HG02870 (cell line): ENCODE measurements at regions not wholly inside any gene's neighbourhood (a gene's known extent, or its start where the extent isn't known, plus 50 kb on each side); places are given as distances from the start of the nearest gene placed in this dataset.
"Not testable (repeated sequence)": the region's sequence is repeated elsewhere in the genome, so short reads cannot be mapped to it uniquely, and the experiment has no call there.

Experiments used
- ATAC-seq: cut with Tn5 transposase; IDR thresholded peaks from one replicate; pipeline ENCODE4 v1.9.1; 2021; ENCODE audit warnings: mild to moderate bottlenecking, moderate library complexity; ENCODE audit not compliant: unreplicated experiment

GRCh38 chr7:149714081-149714909 lies 59.1 kb downstream of the ZNF467 start:
- peak; percentile 94 for ATAC-seq

GRCh38 chr7:149713731-149714068 lies 59.7 kb downstream of the ZNF467 start:
- ATAC-seq = no peak

DNA sequence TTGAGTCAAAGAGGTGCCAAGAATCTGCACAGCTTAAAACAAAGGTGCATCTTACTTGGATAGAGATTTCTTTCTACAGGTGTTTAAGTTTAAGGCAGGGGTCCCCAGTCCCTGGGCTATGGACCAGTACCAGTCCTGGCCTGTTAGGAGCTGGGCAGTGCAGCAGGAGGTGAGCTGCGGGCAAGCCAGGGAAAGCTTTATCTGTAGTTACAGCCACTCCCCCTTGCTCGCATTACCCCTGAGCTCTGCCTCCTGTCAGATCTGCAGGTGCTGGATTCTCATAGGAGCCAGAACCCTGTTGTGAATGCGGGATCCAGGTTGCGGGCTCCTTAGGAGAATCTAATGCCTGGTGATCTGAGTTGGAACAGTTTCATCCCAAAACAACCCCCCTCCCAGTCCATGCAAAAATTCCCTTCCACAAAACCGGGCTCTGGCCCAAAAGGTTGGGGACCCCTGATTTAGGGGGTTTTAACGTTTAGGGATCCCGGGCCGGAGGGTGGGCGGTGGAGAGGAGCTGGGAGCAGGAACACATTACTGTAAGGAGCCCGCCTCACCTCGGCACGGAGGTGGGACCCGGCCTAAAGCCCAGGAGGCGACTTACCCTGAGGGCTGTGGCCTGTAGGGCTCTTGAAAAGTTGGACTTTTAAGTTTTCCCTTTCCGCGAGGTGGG lies 60.2 kb downstream of the ZNF467 start:
- ATAC-seq = no peak

DNA sequence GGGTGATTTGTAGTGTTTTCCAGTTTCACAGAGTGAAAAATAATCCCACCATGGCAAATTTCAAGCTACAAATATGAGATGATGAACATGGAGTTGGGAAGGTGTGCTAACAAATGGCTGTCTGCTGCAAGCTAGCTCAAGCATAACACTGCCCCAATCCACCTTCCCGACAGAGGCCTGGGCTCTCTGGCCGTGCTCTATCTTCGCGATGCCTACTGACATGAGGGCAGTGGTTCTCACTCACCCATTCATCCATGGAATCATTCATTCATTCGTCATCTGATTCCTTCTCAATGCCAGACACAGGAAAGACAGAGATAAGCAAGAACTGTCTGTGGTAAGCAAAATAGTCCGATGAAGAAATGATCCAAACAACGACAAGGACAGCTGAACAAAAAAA lies 65.4 kb downstream of the ZNF467 start:
- ATAC-seq = no peak

DNA sequence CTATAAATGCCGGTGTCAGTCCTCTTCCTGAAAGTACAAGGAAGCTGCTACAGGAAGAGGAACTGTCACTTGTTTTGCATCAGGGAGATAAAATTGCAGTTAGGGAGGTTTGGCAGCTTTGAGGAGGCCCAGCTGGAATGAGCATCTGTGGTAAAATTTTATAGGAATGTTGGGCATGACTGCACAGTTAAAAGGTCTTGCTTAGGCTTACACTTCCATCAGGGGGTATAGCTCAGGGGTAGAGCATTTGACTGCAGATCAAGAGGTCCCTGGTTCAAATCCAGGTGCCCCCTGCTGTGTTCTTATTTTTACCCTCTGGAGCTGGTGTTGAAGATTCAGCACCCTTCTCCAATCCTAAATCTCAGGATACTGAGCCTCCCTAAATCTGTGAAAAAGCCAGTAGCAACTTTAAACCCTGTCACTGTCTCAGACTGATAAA lies 65.9 kb downstream of the ZNF467 start:
- ATAC-seq = no peak

DNA sequence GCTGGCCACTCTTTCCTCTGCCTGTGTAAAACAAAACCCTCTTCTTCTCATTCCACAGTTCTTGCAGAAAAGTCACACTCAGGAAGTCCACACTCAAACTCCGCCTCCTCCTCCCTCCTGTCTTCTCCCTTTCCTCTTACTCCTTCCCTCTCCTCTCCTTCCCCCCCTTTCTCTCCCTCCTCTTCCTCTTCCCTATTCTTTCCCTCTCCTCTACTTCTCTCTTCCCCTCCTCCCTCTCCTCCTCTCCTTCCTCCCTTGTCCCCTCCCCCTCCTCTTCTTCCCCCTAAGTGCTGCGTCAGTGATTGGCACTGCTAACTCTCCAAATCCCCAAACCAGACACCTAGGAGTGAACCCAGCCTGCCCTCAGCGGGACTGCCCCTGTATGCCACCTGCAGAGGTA lies 67.0 kb downstream of the ZNF467 start:
- no peak for ATAC-seq

- ATAC-seq = no peak
Observed at GRCh38 chr7:149704507-149704906, 68.9 kb downstream of the ZNF467 start.

- ATAC-seq = no peak
Observed at GRCh38 chr7:149703044-149703650, 70.2 kb downstream of the ZNF467 start.

- ATAC-seq = no peak
Observed at GRCh38 chr7:149701495-149702240, 71.7 kb downstream of the ZNF467 start.

- ATAC-seq = not testable (repeated sequence)
Observed at GRCh38 chr7:149697767-149698166, 75.6 kb downstream of the ZNF467 start.

GRCh38 chr7:149696280-149696679 lies 77.1 kb downstream of the ZNF467 start:
- ATAC-seq = no peak

- no peak for ATAC-seq
Observed at GRCh38 chr7:149692557-149692982, 80.8 kb downstream of the ZNF467 start.

GRCh38 chr7:149692056-149692455 lies 81.3 kb downstream of the ZNF467 start:
- no peak for ATAC-seq

- no peak for ATAC-seq
Observed at GRCh38 chr7:149690688-149691446, 82.5 kb downstream of the ZNF467 start.

DNA sequence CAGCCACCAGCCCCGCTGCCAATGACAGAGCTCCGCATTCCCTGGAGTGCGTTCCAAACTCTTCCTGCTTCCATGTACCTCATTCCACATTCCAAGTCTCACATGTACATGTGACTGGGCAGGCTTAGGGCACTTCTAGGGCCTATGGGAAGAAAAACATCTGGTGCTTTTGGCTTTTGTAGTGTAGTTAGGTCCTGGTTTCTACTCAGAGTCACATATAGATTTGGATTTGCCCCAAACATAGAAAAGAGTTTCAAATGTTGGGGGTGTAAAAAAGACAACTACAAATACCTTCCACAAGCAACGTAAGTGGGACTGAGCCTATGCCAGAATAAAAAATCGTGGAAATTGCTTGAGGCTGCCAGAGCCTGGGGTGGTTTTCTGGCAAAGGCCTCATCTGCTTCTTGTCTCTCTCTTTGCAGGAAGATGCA lies 84.1 kb downstream of the ZNF467 start:
- ATAC-seq = no peak

GRCh38 chr7:149688836-149689235 lies 84.6 kb downstream of the ZNF467 start:
- ATAC-seq = no peak

GRCh38 chr7:149687820-149688219 lies 85.6 kb downstream of the ZNF467 start:
- not testable (repeated sequence) for ATAC-seq

DNA sequence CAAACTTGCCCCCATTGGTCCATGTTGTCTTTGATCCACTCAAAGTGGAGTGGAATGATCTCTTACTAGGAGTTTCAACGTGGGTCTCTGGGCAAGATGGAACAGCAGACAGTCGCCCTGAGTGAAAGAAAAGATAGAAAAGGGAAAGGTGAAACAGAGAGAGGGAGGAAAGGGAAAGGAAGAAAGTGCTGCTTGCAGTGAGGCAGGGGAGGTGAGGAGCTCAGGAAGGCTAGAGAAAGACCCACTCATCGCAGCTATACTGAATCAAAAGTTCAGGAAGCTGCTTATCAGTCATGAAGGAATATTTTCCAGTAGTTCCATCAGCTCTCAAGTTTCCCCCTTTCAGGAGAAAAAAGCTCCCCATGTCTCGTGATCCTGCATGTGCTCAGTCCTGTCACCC lies 86.9 kb downstream of the ZNF467 start:
- no peak for ATAC-seq

GRCh38 chr7:149686011-149686410 lies 87.4 kb downstream of the ZNF467 start:
- ATAC-seq = no peak

DNA sequence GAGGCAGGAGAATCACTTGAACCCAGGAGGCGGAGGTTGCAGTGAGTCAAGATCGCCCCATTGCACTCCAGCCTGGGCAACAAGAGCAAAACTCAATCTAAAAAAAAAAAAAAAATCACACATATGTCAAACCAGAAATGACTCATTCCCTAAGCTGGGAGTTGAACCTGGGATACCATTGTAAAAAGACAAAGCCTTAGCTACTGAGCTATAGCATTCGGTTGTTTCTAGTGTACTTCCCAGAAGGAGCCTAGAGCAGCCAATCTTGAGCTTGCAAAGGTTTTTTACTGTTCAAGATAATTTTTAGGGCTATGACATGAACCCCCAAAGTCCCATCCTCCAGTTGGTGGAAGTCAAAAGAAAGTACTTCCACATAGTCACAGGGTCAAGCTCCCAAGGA lies 87.9 kb downstream of the ZNF467 start:
- no peak for ATAC-seq
